ENCODE measurements at regions not wholly inside any gene's neighbourhood (a gene's known extent, or its start where the extent isn't known, plus 50 kb on each side); places are given as distances from the start of the nearest gene placed in this dataset.
"Not testable (repeated sequence)": the region's sequence is repeated elsewhere in the genome, so short reads cannot be mapped to it uniquely, and the experiment has no call there.

- DNase-seq = no peak
Measured at GRCh38 chr6:9233226-9233625, 797.9 kb upstream of the SLC35B3 start.

DNA sequence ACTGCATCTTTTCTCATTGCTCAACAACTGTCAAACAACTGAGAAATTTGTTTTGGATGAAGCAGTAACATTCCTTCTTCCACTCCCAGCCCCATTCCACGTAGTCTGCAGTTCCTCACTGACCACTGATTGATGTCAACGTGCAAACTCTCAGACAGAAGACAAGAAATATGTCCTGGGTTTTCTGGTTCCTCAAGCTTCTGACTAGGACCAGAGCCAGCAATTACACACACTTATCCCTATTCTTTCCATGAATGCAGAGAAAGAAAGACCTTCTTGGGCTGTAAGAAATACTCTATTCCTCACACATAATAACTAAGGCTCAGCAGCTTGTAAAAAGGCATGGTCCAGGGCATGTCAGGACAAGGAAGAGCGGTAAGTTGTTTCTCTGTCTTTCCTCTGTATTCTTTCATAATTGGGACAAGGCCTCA, 790.1 kb upstream of the SLC35B3 start:
- no peak for DNase-seq

- no peak for DNase-seq
Measured at GRCh38 chr6:9224539-9224938, 789.2 kb upstream of the SLC35B3 start.

DNA sequence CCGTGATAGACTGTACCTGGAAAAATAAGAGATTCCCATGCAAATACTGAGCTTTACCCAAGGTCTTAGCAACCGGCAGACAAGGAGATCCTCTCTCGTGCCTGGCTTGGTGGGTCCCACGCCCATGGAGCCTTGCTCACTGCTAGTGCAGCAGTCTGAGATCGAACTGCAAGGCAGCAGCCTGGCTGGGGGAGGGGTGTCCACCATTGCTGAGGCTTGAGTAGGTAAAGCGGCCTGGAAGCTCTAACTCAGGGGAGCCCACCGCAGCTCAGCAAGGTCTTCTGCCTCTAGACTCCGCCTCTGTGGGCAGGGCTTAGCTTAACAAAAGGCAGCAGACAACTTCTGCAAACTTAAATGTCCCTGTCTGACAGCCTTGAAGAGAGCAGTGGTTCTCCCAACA, 778.4 kb upstream of the SLC35B3 start:
- DNase-seq = not testable (repeated sequence)

- no peak for DNase-seq
Measured at GRCh38 chr6:9208966-9209365, 773.6 kb upstream of the SLC35B3 start.

DNA sequence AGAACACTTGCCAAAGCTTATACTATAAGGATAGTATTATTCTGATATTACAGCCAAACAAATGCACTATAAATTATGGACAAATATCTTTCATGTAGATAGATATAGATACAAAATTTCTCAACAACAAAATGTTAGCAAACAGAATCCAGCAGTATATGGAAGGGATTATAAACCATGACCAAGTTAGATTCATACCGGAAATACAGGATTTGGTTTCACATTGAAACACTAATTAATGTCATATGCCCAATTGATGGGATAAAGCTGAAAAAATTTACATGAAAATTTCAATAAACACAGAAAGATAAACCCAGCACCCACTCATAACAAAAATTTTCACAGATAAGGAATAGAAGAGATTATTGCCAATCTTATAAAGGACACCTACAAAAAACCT, 770.3 kb upstream of the SLC35B3 start:
- no peak for DNase-seq

DNA sequence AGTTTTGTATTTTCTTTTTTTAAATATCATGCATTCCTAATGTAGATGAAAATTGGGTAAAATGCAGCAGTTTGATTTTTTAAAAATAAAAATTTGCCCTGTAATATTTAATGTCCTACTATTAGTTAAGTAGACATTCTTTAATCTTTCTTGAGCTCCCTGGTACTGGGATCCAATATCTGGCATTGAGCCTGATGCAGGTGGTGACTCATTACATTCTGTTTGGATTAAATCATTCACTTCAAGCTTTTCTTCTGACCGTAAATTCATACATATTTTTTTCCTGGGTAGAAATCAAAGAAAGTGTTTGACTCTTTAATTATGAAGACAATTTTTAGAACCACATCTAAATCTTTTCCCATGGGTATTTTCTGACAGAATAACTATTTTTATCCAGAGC, 768.8 kb upstream of the SLC35B3 start:
- DNase-seq = no peak

GRCh38 chr6:9200712-9201111, 765.4 kb upstream of the SLC35B3 start:
- DNase-seq = no peak

GRCh38 chr6:9197726-9198125, 762.4 kb upstream of the SLC35B3 start:
- no peak for DNase-seq

DNA sequence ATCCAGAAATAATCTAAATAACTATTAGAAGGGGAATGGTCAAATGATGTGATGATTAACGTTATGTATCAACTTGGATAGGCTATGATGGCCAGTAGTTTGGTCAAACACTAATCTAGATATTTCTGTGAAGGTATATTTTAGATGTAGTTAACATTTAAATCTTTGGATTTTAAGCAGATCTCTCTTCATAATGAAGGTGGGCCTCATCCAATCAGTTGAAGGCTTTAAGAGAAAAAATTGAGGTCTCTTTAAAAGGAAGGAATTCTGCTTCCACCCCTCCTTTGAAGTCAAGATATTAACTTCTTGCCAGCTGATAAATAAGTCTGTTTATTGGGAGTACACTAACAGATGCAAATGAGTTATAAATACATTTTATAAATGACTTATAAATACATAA, 760.0 kb upstream of the SLC35B3 start:
- no peak for DNase-seq

- DNase-seq = no peak
Measured at GRCh38 chr6:9192405-9192909, 757.1 kb upstream of the SLC35B3 start.

DNA sequence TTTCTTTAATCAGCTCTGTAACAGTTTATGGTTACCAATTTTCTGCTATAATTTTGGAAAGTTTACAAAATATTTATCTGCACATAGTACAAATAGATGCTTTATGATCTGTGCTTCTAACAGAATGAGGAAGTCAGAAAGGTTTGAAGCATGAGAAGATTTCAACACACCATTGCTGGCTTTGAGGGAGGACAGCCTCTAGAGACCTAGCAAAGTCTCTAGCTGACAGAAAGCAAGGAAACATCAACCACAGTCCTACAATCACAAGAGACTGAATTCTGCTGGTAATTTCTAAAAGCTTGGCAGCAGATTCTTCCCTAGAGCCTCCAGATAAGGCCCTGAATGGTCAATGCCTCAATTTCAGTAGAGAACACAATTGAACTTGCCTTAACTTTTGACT, 750.8 kb upstream of the SLC35B3 start:
- DNase-seq = no peak

DNA sequence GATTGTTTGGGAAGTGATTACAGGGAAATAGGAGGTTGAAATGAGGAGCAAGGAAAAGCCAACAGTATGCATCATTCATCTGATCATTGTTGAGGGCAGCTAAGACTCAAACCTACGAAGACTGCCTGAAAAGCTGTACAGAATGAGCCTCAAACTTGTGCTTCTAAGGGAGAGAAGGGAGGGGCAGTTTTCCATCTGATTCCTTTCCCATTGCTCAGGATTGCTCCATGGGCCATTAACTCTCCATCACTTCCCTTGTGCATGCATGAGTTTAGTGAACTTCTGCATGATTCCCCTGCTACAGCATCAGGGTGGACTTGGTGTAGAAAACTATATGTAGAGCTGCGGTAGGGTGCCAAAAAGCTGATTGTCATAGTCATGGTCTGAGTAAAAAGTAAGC, 742.7 kb upstream of the SLC35B3 start:
- DNase-seq = no peak

DNA sequence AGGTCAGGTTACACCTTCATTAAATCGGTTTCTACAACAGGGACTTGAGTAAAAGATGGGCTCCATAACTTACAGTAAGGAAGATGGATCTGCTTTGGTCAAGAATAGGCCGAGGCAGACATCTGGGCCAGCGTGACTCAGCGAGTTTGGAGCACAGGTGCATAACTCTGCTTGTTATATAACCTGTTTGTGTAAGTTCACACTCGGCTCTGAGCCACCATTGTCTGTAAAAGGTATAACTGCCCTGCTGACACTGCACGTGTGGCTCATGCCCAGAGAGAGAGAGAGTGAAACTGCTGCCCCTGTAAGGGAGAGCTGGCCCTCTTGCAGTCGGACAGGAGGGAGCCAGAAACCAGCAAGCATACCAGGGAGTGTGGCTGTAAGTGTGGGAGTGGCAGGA, 737.9 kb upstream of the SLC35B3 start:
- no peak for DNase-seq

- DNase-seq = no peak
Measured at GRCh38 chr6:9172096-9172495, 736.8 kb upstream of the SLC35B3 start.

DNA sequence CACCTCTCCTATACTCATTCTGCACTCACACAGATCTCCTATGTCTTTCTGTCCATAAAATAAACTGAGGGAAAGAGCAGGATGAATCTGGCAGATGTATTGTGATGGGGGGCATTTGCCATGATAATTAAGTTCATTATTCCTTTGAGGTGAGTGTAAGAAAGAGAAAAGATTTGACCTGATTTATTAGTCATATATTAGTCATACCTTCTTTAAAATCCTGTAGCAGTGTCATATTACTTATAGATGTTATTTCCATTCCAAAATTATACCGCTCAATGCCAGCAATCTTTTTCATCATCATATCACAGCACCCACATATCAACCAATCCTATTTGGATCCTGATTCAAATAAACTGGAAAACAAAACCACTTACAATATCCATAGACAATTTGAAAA, 733.3 kb upstream of the SLC35B3 start:
- DNase-seq = no peak

- DNase-seq = no peak
Measured at GRCh38 chr6:9161731-9162130, 726.4 kb upstream of the SLC35B3 start.

- DNase-seq = no peak
Measured at GRCh38 chr6:9159051-9159450, 723.7 kb upstream of the SLC35B3 start.

GRCh38 chr6:9155836-9156235, 720.5 kb upstream of the SLC35B3 start:
- DNase-seq = no peak

DNA sequence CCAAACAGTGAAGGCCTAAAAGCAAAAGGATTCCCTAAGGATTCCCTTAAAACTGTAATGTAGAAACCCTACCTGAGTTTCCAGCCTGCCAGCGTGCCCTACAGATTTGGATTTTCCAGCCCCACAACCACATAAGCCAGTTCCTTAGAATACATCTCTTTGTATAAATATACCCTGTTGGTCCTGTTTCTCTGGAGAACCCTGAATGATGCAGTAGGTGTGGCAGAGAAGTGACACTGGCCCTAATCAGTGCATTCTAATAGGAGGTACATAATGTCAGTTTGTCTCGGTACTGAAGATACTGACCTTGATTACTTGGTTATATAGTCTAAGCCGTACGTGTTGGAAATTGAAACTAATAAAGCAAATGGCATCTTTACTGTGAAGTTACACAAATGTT, 707.8 kb upstream of the SLC35B3 start:
- no peak for DNase-seq

DNA sequence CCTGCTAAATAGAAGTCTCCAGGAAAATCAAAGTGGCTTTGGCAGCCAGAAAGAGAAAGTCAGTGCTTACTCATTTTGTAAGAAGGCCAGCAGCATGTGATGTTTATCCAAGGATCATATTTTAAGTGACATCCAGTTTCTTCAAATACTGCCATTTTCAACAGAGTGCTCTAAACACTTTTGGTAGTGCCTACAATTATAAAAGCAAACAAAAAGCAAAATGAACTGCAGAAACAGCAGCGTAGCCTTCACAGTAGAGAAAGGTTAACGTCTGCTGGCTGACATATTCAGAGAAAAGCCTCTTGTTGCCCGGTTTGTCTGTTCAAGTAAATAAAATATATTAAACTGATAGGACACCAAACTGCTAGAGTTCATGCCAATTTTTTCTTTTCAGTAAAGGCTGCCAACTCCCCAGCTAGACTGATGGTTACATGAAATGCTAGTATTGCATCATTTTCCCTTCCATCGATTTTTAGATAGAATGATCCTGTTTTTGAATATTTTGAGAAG, 705.7 kb upstream of the SLC35B3 start:
- no peak for DNase-seq

DNA sequence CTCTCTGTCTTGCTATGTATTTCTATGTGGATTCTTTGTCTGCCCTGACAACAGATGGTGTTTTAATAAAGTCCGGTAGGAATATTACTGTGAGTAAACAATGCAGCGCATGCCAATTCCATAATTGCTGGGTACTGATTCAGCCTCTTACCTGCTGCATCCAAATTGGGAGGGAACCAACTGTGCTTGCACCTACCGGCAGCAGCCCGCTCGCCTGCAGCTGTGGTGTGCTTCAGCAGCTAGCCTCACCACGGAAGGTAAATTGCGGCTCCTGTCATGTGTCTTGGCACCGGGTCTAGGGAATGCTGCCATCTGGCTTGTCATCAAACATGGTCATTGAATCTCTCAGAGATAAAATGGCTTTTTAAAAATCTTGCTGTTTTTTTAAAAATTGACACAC, 704.8 kb upstream of the SLC35B3 start:
- DNase-seq = no peak

DNA sequence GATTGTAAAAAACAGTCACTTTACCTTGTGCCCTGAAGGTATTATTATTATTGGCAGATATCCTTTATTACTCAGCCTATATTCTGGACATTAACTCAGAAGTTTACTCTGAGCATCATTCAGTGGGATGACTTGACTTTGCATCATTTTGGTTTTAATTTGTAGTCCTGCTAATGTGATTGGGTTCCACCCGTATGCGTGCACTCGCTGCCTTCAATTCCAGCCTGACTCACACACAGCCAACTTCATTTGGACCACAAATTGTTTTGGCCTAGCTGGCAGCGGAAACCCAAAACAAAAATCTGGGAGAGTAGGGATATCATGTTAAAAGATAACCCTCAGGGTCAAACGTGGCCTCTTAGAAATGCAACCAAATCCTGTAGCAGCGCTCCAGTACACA, 704.4 kb upstream of the SLC35B3 start:
- no peak for DNase-seq

GRCh38 chr6:9138936-9139335, 703.6 kb upstream of the SLC35B3 start:
- DNase-seq = no peak

DNA sequence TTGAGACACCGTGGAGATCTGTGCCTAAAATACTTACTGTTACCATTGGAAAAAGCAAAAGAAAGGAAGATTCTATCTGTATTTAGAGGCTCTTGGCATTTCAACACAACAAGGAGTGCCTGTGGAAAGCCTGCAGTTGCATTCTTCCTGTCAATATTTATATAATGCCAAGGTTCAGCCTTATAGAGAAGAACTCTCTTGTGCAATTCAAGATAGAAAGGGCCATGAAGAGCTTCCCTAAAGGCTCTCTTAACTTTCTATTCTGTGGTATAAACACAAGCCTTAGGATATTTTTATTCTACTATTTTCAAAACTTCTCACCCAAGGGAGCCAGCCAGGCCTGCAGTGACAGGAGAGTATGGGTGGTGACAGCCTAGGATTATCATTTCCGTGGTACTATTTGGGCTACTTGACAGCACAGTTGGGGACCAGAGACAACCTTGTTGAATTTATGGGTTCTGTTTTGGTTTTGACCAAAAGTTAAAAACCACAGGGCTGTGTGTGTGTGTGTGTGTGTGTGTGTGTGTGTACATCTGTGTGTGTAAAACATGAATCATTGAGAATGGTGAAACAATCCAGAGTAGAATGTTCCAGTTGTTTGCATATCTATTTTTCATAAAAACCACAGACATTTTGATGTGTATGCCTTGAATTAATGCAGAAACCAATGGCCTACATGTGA, 700.9 kb upstream of the SLC35B3 start:
- DNase-seq = no peak
